ENCODE measurements at regions not wholly inside any gene's neighbourhood (a gene's known extent, or its start where the extent isn't known, plus 50 kb on each side); places are given as distances from the start of the nearest gene placed in this dataset.

DNA sequence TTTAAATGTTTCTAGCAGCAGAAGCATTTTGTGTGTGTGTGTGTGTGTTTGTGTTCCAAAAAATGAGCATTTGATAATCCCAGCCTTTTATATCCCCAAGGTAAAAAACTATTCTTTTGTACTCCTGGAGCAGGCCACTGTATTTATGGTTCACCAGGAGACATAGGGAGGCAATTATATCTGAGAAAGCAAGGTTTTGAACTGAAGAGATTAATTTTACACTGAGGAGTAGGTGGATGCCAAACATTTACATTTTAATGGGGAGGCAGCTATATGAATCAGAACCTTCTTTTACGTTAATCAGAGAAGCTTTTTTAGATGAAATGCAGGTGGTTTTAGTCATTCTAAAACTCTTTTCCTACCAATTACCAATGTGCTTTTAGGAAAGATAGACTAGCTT lies 1374.0 kb upstream of the TENM4 start:
- TF ChIP-seq, protein P1, sequence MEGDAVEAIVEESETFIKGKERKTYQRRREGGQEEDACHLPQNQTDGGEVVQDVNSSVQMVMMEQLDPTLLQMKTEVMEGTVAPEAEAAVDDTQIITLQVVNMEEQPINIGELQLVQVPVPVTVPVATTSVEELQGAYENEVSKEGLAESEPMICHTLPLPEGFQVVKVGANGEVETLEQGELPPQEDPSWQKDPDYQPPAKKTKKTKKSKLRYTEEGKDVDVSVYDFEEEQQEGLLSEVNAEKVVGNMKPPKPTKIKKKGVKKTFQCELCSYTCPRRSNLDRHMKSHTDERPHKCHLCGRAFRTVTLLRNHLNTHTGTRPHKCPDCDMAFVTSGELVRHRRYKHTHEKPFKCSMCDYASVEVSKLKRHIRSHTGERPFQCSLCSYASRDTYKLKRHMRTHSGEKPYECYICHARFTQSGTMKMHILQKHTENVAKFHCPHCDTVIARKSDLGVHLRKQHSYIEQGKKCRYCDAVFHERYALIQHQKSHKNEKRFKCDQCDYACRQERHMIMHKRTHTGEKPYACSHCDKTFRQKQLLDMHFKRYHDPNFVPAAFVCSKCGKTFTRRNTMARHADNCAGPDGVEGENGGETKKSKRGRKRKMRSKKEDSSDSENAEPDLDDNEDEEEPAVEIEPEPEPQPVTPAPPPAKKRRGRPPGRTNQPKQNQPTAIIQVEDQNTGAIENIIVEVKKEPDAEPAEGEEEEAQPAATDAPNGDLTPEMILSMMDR (IDR thresholded peaks at IDR 0.05; ENCODE audit: low read depth, low read length, missing input control) = no peak
- TF ChIP-seq FOXA1 (IDR thresholded peaks at IDR 0.05) (no peak), SP1 (IDR thresholded peaks at IDR 0.05) (no peak), YY1 (IDR thresholded peaks at IDR 0.05) (no peak), RAD21 (IDR thresholded peaks at IDR 0.05) (no peak), TAF1 (conservative IDR thresholded peaks at IDR 0.05) (no peak), JUND (IDR thresholded peaks at IDR 0.05) (no peak)
- TF ChIP-seq, protein P2, sequence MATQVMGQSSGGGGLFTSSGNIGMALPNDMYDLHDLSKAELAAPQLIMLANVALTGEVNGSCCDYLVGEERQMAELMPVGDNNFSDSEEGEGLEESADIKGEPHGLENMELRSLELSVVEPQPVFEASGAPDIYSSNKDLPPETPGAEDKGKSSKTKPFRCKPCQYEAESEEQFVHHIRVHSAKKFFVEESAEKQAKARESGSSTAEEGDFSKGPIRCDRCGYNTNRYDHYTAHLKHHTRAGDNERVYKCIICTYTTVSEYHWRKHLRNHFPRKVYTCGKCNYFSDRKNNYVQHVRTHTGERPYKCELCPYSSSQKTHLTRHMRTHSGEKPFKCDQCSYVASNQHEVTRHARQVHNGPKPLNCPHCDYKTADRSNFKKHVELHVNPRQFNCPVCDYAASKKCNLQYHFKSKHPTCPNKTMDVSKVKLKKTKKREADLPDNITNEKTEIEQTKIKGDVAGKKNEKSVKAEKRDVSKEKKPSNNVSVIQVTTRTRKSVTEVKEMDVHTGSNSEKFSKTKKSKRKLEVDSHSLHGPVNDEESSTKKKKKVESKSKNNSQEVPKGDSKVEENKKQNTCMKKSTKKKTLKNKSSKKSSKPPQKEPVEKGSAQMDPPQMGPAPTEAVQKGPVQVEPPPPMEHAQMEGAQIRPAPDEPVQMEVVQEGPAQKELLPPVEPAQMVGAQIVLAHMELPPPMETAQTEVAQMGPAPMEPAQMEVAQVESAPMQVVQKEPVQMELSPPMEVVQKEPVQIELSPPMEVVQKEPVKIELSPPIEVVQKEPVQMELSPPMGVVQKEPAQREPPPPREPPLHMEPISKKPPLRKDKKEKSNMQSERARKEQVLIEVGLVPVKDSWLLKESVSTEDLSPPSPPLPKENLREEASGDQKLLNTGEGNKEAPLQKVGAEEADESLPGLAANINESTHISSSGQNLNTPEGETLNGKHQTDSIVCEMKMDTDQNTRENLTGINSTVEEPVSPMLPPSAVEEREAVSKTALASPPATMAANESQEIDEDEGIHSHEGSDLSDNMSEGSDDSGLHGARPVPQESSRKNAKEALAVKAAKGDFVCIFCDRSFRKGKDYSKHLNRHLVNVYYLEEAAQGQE (IDR thresholded peaks at IDR 0.05) = no peak
- TF ChIP-seq, protein P3, sequence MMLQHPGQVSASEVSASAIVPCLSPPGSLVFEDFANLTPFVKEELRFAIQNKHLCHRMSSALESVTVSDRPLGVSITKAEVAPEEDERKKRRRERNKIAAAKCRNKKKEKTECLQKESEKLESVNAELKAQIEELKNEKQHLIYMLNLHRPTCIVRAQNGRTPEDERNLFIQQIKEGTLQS (IDR thresholded peaks at IDR 0.05) = no peak
- TF ChIP-seq, protein P4, sequence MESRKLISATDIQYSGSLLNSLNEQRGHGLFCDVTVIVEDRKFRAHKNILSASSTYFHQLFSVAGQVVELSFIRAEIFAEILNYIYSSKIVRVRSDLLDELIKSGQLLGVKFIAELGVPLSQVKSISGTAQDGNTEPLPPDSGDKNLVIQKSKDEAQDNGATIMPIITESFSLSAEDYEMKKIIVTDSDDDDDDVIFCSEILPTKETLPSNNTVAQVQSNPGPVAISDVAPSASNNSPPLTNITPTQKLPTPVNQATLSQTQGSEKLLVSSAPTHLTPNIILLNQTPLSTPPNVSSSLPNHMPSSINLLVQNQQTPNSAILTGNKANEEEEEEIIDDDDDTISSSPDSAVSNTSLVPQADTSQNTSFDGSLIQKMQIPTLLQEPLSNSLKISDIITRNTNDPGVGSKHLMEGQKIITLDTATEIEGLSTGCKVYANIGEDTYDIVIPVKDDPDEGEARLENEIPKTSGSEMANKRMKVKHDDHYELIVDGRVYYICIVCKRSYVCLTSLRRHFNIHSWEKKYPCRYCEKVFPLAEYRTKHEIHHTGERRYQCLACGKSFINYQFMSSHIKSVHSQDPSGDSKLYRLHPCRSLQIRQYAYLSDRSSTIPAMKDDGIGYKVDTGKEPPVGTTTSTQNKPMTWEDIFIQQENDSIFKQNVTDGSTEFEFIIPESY (IDR thresholded peaks at IDR 0.05) = no peak

All from liver (tissue), 3 donors.